Heart right ventricle (tissue), 16 donors: ENCODE measurements at regions not wholly inside any gene's neighbourhood (a gene's known extent, or its start where the extent isn't known, plus 50 kb on each side); places are given as distances from the start of the nearest gene placed in this dataset.

ENCODE experiments used
- ATAC-seq, 8 donors: fragments of 200-7000 bp; cut with Tn5 transposase; one replicate each; pipeline ENCODE4 v1.9.1; 2020; ENCODE audit warnings: mild to moderate bottlenecking in 8 of 8, moderate library complexity in 8 of 8, moderate number of reproducible peaks in 1 of 8
- DNase-seq, 2 donors: peaks; one replicate each; pipeline ENCODE4 v3.0.0-alpha.2; 2020
- H3K27ac ChIP-seq, 10 donors: fragments of 200-600 bp; sonication (generic) in 2 of 10; one replicate each; pipeline versions ENCODE4 v1.5.0 to v1.8.0; 2020 to 2022; ENCODE audit warnings: mild to moderate bottlenecking in 3 of 10
- H3K27me3 ChIP-seq, 7 donors: fragments of 200-600 bp; one replicate each; pipeline ENCODE4 v1.8.0; 2021 to 2022; ENCODE audit warnings: mild to moderate bottlenecking in 2 of 7
- H3K36me3 ChIP-seq, 9 donors: fragments of 200-600 bp; sonication (generic) in 1 of 9; one replicate each; pipeline versions ENCODE4 v1.5.0 to v1.8.0; 2020 to 2022; ENCODE audit warnings: mild to moderate bottlenecking in 2 of 9
- H3K4me1 ChIP-seq, 9 donors: fragments of 200-600 bp; sonication (generic) in 1 of 9; one replicate each; pipeline versions ENCODE4 v1.5.0 to v1.8.0; 2020 to 2022; ENCODE audit warnings: mild to moderate bottlenecking in 4 of 9
- H3K4me3 ChIP-seq, 10 donors: fragments of 200-600 bp; sonication (generic) in 2 of 10; one replicate each; pipeline versions ENCODE4 v1.5.0 to v1.8.0; 2020 to 2022; ENCODE audit warnings: mild to moderate bottlenecking in 7 of 10, moderate library complexity in 2 of 10
- H3K9me3 ChIP-seq, 11 donors: fragments of 200-600 bp in 10 of 11; sonication (generic) in 2 of 11; one replicate each; pipeline versions ENCODE4 v1.5.0 to v1.8.0; 2013 to 2022; ENCODE audit warnings: mild to moderate bottlenecking in 2 of 11, control low read depth in 1 of 11, moderate library complexity in 1 of 11
- WGBS, 2 donors: extraction: QIAGEN DNeasy Blood & Tissue Kit; methylation state at CpG; one replicate each; pipeline ENCODE4 v1.1.7; 2013; ENCODE audit warnings: inconsistent platforms in 1 of 2; 5-methylcytosine and 5-hydroxymethylcytosine counted together
- intact Hi-C, 10 donors: fragments of 100-400 bp; cut with DNase I; formaldehyde crosslinking; loops; one replicate each; pipeline versions ENCODE4 v1.11.1 to v1.14.2; 2022
- TF ChIP-seq, protein P1 (sequence below), 9 donors: fragments of 200-600 bp; sonication (generic) in 2 of 9; IDR thresholded peaks; one replicate each; pipeline versions ENCODE4 v1.5.0 to v1.8.0; 2021 to 2022; ENCODE audit warnings: antibody characterized with exemption in 9 of 9, mild to moderate bottlenecking in 5 of 9, moderate library complexity in 1 of 9
- donor health status: Arrhythmogenic right ventricular cardiomyopathy.
- donor health status: ischemic (EF 13 %, LVEDD 7.1; RV severe dilation, severe dysfunction).
- donor health status: healthy with polysubstance abuse.
- donor health status: DM: no; HTN: yes; CAD: no.
- donor health status: DM: no; HTN: no; CAD: no.
- donor health status: ischemic (EF 25% LVEDD 6.9; RV normal size, moderate dysfunction).
- donor health status: ischemic (EF 25% LVEDD 5.7; RV mildly dilated, moderate dysfunction).
- donor health status: healthy.
- donor health status: DM: yes; HTN: yes; CAD: no.
- donor health status: Ischemic cardiomyopathy.
- donor health status: ischemic (EF 35%, LVEDD 5.7; RV mildly dilated, moderate dysfunction).
- donor health status: nonischemic (EF 11% LVEDD 7.7; RV severe dilation, severe dysfunction).
- donor health status: DM: yes; HTN: yes; CAD: no.
- donor health status: PGD.
- donor health status: ischemic (EF 29% LVEDD 5.4; RV normal size, mild dysfunction).
- donor health status: nonischemic (EF 23%, LVEDD 6.1; RV moderate dilation, normal function).

DNA sequence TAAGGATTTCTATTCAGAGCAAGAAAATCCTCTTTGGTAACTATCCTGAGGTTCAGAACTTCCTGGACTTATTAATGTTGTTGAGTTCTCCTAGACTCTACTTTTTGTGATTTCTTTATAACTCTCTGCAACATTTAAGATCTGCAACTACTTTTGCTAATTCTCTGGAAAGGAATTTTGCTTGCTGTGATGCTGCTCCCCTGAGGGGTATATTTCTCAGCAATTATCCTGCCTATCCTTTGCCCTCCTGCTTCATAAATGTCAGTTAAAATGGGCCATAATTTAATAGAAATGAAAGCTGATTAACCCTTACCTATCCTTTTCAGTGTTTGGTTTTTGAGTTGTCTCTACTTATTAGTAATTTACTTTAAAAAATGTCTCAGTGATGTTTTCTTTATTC lies 377.3 kb upstream of the LRRC3B start:
- no peak for DNase-seq
- intact Hi-C loops: no loop called here
- H3K27me3 ChIP-seq: no peaks in the 10 kb centered on the region

DNA sequence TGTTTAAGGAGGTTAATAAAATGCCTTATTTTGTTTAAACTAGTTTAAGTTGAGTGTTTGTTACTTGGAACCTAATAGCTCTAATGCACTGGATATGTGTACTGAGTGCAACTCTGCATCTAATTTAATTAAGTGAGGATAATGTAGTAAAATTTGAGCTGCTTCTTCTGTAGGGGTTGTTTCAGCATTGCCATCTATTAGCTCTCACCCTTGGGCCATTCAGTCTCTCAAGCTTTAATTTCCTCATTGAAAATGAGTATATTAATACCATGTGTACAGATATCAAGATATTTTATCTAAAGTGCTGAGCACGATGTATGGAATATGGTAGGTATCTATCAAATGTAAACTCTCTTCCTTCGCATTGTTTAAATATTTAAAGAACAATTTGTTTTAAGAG lies 375.7 kb upstream of the LRRC3B start:
- Histone ChIP-seq H3K27me3 (no peaks in the 10 kb centered on the region), H3K36me3 (no peaks in the 10 kb centered on the region), H3K4me3 (no peak overlapping the region), H3K9me3 (peaks cover 0 to 3% (median 0%) of the 10 kb centered on the region in 11 donors), H3K4me1 (peaks cover 0 to 10% (median 0%) of the 10 kb centered on the region in 9 donors), H3K27ac (no peak overlapping the region)
- intact Hi-C loops: no loop called here
- no peak for DNase-seq
- TF ChIP-seq, protein P1, sequence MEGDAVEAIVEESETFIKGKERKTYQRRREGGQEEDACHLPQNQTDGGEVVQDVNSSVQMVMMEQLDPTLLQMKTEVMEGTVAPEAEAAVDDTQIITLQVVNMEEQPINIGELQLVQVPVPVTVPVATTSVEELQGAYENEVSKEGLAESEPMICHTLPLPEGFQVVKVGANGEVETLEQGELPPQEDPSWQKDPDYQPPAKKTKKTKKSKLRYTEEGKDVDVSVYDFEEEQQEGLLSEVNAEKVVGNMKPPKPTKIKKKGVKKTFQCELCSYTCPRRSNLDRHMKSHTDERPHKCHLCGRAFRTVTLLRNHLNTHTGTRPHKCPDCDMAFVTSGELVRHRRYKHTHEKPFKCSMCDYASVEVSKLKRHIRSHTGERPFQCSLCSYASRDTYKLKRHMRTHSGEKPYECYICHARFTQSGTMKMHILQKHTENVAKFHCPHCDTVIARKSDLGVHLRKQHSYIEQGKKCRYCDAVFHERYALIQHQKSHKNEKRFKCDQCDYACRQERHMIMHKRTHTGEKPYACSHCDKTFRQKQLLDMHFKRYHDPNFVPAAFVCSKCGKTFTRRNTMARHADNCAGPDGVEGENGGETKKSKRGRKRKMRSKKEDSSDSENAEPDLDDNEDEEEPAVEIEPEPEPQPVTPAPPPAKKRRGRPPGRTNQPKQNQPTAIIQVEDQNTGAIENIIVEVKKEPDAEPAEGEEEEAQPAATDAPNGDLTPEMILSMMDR (IDR thresholded peaks at IDR 0.05): no peak
- no peak for ATAC-seq
- WGBS, 2 donors: 80 to 91% methylated on average over 2 of the region's 2 CpGs

More for the DNA sequence above, 377.3 kb upstream of the LRRC3B start:
- Histone ChIP-seq H3K36me3 (no peaks in the 10 kb centered on the region), H3K4me1 (peaks cover 0 to 10% (median 0%) of the 10 kb centered on the region in 9 donors), H3K27ac (no peak overlapping the region), H3K9me3 (peaks cover 0 to 3% (median 0%) of the 10 kb centered on the region in 11 donors), H3K4me3 (no peak overlapping the region)
- no peak for ATAC-seq
- TF ChIP-seq, protein P1 (IDR thresholded peaks at IDR 0.05): no peak

DNA sequence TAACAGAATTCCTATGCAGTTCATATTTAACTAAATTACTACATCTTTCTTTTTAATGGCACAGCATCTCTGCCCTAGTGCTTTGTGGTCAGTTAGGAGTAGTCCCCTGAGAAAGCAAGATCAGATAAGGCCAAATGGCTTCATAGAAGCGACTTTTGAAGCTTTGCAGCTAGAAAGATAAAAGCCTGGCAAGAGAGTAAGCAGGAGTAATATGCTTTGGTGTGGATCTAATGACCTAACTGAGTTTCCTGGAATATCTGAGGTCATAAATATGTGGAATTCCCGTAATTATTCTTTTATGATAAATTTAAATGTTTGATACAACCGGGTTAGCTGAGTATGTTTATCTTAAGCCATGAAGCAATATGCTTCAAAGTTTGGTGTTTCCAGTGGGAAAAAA lies 374.9 kb upstream of the LRRC3B start:
- Histone ChIP-seq H3K36me3 (no peaks in the 10 kb centered on the region), H3K9me3 (peaks cover 0 to 3% (median 0%) of the 10 kb centered on the region in 11 donors), H3K27me3 (no peaks in the 10 kb centered on the region), H3K4me1 (peaks cover 0 to 10% (median 0%) of the 10 kb centered on the region in 9 donors), H3K27ac (no peak overlapping the region), H3K4me3 (no peak overlapping the region)
- 21 to 32% methylated on average over 3 of the region's 3 CpGs for WGBS, 2 donors
- ATAC-seq (no peak), DNase-seq (no peak)
- intact Hi-C loops: no loop called here
- TF ChIP-seq, protein P1 (IDR thresholded peaks at IDR 0.05): no peak

DNA sequence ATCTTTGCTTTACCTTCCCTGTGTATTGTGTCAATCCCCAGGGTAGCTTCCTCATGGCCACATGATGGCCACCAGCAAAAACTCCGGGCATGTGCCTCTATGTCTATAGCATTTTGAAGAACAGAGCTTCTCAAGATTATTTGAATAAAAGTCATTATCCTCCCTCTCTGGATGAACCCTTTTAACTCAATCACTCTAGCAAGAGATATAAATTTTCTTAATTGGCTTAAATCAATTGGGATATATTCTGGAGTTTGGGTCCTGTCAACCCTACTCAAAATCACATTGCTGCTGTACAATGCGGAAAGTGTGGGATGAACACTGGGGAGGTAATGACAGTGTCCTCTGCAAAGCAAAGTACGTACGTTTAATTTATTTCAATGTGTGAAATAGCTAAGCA lies 370.6 kb upstream of the LRRC3B start:
- no peaks in the 10 kb centered on the region for H3K27me3 ChIP-seq
- WGBS, 2 donors: 86 to 91% methylated on average over 4 of the region's 4 CpGs
- H3K27ac ChIP-seq: no peak overlapping the region
- ATAC-seq: no peak
- TF ChIP-seq, protein P1 (IDR thresholded peaks at IDR 0.05): no peak
- no peaks in the 10 kb centered on the region for H3K36me3 ChIP-seq
- intact Hi-C loops: no loop called here
- DNase-seq: no peak
- H3K4me3 ChIP-seq: no peak overlapping the region
- no peaks in the 10 kb centered on the region for H3K9me3 ChIP-seq
- peaks cover 0 to 10% (median 0%) of the 10 kb centered on the region in 9 donors for H3K4me1 ChIP-seq
